Transverse colon (tissue), 4 donors: ENCODE measurements at regions not wholly inside any gene's neighbourhood (a gene's known extent, or its start where the extent isn't known, plus 50 kb on each side); places are given as distances from the start of the nearest gene placed in this dataset.

Experiments
- POLR2AphosphoS5 ChIP-seq, 3 donors: sonication (generic); formaldehyde crosslinking; IDR thresholded peaks; one replicate each; pipeline ENCODE4 v1.6.1; 2016; ENCODE audit warnings: antibody characterized with exemption in 3 of 3
- TF ChIP-seq, protein P1 (sequence below), 5 experiments: fragments of 200-600 bp in 3 of 5; fragments of 450-650 bp in 2 of 5; sonication (generic) in 3 of 5; IDR thresholded peaks; 1 replicate in 2 of 5; 2 replicates in 3 of 5; pipeline ENCODE4 v1.5.1; 2016 to 2017; ENCODE audit warnings: antibody characterized with exemption in 5 of 5, inconsistent platforms in 3 of 5, mild to moderate bottlenecking in 2 of 5, moderate library complexity in 1 of 5

DNA sequence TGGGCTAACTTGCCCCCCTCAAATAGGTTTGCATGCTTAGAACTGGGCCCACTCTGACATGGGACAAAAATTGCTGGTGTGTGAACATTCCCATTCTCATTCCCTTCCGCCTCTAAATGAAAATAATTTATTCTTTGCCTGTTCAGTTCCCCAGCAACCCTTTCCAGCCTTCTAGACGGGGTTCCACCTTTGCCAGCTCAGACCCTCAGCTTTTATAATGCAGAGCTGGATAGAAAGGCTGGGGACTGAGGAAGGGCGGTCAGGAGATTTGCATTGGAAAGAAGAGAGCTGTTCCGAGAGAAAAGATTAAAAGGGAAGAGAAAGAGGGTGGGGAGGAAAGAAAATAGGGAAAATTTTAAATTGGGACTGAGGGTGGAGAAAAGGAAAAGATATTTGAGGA lies 151.1 kb upstream of the WSCD1 start:
- TF ChIP-seq, protein P1, sequence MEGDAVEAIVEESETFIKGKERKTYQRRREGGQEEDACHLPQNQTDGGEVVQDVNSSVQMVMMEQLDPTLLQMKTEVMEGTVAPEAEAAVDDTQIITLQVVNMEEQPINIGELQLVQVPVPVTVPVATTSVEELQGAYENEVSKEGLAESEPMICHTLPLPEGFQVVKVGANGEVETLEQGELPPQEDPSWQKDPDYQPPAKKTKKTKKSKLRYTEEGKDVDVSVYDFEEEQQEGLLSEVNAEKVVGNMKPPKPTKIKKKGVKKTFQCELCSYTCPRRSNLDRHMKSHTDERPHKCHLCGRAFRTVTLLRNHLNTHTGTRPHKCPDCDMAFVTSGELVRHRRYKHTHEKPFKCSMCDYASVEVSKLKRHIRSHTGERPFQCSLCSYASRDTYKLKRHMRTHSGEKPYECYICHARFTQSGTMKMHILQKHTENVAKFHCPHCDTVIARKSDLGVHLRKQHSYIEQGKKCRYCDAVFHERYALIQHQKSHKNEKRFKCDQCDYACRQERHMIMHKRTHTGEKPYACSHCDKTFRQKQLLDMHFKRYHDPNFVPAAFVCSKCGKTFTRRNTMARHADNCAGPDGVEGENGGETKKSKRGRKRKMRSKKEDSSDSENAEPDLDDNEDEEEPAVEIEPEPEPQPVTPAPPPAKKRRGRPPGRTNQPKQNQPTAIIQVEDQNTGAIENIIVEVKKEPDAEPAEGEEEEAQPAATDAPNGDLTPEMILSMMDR (IDR thresholded peaks at IDR 0.05), result no peak
- no peak for TF ChIP-seq POLR2AphosphoS5 (IDR thresholded peaks at IDR 0.05)
